ENCODE measurements at regions not wholly inside any gene's neighbourhood (a gene's known extent, or its start where the extent isn't known, plus 50 kb on each side); places are given as distances from the start of the nearest gene placed in this dataset.
"Not testable (repeated sequence)": the region's sequence is repeated elsewhere in the genome, so short reads cannot be mapped to it uniquely, and the experiment has no call there.

DNA sequence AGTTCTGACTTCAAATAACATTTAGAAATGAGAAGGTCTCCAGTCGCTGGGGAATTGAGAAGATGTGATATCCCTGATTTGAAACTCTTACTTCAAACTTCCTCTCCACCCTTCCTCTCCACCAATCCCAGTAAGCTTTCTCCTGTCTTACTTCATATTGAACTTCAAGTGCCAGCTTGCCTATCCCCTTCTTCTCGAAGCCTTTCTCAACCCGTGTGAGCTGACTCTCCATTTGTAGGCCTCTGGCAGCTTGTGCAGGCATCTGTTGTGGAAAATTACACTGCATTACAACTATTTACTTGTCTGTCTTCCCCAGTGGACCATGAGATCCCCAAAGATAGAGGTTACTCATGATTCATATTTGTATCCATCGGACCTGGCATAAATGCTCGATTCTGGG, 280.8 kb upstream of the CDH5 start:
- no peak for DNase-seq

DNA sequence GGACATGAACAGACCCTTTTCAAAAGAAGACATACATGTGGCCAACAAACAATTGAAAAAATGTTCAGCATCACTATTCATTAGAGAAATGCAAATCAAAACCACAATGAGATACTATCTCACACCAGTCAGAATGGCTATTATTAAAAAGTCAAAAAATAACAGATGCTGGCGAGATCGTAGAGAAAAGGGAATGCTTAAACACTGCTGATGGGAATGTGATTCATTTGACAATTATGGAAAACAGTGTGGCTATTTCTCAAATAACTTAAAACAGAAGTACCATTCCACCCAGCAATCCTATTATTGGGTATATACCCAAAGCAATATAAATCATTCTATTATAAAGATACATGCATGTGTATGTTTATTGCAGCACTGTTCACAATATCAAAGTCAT, 281.8 kb upstream of the CDH5 start:
- not testable (repeated sequence) for DNase-seq

DNA sequence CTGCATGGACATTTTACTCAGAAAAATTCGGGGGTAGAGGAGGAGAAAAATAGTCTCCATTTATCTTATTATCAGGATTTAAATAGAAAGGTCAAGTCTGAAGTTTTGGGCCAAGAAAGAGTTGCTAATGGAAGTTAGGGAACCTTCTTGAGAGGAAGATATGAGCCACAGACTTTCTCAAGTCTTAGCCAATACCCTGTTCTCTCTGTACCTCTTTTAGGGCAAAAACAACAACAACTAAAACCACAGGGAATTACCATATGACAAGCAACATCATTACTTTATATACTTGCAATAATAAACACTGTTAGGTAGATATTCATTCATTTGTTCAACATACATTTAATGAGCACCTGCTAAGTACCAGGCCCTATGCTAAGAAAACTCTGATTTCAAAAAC, 282.2 kb upstream of the CDH5 start:
- no peak for DNase-seq

DNA sequence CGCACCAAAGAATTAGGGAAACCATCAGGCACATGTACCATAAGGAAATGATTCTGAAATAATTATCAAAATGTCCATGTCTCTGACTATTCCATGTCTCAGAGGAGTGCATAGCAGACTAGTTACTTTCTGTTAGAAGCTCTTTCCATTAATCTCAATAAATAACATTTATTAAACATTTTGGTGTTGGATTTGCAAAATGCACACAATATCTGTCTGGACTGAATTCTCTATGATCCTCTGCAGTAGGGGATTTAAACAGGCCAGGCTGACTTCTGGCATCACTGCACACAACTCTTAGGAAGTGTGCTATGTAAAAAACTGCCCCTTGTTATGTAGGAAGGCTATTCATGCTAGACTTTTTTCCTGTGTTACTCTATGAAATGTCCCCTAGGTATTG, 283.3 kb upstream of the CDH5 start:
- no peak for DNase-seq

DNA sequence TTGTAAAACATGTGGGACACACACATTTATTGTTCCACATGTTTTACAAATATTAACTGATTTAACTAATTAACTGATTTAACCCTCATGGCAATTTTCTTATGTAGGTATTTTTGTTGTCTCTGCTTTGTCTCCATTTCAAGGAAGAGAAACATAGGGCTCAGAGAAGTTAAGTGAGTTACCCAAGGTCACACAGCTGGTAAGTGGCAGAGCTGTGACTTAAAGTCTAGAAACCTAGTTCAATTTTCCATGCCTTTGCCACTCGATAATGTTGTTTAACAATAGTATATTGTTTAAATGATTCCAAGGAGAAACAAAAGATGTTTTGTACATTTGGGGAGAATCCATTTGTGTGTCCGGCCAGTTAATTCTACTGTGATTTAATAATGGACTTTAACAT, 284.1 kb upstream of the CDH5 start:
- no peak for DNase-seq

DNA sequence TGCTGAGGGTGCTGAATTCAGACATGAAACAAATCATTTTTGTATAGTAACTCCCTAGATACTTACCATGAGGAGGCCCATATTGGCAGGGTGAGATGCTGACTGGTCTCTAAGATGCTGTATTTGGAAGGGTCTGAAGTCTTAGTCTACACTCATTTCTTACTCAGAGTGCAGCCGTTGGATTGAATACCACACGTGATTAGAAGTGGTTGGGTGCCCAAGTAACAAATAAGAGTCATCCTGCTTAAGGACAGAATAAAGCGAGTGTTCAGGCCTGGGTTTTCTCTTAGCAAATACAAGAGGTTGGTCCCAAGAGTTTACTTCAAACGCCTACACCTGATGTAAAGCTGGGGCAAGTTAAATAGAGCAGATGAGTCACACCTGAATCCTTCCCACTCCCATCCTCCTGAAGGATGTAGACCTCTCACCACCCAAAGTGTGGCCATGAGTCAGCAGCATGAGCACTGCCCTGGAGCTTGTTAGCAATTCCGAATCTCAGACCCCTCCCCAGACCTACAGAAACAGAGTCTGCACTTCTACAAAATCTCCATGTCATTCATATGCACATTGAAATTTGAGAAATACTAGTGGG, 284.6 kb upstream of the CDH5 start:
- DNase-seq, result no peak

DNA sequence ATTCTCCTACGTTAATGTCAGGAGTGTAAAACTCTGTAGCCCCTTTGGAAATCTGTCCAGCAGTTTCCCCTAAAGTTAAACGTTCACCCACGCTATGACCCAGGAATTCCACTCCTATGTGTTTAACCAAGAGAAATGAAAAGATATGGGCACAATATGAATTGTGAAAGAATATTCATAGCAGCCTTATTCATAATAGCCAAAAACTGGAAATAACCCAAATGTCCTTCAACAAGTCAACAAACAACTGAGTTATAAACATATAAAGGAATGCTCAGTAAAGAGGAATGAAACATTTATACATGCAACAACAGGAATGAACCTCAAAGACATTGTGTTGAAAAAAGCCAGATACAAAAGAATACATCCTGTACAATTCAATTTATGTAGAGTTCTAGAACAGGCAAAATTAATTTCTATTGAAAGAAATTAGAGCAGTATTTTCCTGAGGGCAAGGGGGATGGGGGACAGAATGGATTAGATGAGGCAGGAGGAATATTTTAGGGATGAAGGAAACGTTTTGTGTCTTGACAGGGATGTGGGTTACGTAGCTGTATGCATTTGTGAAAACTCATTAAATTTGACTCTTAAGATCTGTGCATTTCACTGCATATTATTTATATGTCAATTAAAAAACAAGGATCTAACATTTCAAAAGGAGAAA, 286.7 kb upstream of the CDH5 start:
- DNase-seq, result no peak

DNA sequence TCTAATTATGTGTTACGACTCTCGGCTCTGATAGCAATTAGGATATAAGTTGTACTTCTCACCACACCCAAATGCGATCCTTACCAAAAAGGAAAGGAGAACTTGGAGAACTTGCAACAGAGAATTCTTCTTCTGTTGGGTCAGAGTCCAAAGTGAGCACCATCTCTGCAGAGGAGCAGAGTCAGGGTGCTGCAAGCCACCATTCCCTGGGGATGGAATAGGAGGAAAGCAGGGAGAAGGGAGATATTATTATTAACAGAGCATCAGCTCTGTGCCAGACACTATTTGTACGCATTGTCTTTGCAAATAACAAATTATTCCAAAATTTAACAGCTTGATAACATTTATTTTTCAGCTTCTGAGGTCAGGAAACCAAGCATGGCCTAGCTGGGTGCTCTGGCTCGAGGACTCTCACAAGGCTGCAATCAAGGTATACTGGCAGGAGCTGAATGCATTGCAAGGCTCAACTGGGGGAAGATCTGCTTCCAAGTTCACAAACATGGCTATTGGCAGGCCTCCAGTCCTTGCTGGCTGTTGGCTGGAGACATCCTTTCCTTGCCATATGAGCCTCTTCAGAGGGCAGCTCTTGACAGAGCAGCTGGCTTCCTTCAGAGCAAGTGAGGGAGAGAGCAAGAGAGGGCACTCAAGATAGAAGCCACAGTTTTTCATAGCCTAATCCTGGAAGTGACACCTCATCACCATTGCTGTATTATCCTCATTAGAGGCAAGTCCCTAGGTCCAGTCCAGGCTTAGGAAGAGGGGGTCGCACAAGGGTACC, 296.2 kb upstream of the CDH5 start:
- DNase-seq, result no peak

DNA sequence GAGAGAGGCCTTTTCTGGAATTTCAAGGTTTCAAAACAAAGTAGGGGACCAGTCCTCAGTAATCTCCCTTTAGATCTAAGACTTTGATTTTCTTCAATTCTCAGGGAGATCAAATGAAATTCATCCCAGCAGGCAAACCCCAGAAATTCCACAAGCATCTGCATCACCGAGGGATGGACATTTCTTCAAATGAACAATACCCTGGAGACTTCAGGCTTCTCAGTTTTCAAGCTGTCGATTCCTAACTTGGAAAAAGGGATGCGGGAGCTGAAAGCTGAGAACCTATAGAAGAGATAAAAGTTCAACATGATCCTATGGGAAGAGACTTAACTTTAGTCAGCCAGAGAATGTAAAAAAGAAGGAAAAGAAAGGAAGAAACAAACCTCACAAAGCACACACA, 296.9 kb upstream of the CDH5 start:
- DNase-seq, result no peak

DNA sequence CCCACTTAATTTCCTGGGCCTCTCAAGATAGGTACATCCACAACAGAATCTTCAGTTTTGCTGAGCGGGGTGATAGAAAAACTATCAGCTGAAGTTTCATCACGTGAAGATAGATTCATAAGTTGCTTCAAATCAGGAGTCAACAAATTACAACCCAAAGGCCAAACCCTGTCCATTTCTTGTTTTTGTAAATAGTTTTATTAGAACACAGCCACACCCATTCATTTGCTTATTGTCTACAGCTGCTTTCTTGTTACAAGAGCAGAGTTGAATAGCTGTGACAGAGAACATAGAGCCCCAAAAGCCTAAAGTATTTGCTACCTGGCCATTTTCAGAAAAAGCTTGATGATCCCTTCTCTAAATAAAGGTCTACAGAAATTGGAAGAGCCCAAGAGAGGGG, 300.1 kb upstream of the CDH5 start:
- DNase-seq, result no peak

DNA sequence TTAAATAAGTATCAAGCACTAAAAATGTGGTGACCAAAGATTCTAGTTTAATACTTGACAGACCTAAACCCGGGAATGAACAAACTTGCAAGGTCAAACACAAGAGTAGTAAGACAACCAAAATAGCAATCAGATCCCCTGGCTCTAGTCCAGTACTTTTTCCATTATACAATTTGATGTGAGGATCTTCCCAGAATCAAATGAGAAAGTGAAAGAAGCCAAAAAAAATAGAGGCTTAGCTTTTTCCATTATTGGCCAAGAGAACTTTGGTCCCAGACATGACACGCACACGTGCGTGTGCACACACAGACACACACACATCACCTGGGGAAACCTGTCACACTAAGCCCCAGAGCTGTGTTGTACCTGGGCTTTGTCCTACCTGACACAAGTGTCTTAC, 300.6 kb upstream of the CDH5 start:
- DNase-seq, result no peak

DNA sequence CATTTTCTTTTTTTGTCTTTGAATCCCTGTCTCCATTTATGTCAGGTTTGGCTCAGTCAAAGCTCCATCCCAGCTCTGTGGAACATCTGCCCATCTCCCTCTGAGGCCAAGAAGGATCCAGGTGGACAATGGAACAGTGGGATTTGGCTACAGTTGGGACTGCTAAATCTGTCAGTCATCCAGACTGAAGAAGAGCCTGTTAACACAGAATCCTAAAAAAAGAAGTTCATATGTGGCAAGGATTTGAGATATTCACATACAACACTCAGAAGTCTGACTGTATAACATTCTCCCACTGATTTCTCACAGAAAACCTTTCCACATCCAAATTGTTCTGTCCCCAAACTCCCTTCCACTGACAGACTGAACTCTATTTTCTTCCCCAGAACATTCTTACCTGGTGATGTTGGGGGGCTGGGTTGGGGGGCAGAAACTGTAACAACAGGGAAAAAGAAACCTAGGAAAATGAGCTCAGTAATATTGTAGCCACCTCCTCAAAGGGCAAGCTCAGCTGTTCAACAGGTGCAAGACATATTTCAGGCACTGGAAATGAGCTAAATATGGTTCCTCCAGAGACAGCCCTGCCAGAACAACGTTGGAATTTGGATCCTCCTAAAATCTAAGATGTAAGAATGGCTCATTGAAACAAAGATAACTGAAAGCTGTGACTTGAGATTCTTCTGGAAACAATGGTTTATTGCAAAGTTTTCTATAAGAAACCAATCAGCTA, 301.5 kb upstream of the CDH5 start:
- DNase-seq, result no peak

DNA sequence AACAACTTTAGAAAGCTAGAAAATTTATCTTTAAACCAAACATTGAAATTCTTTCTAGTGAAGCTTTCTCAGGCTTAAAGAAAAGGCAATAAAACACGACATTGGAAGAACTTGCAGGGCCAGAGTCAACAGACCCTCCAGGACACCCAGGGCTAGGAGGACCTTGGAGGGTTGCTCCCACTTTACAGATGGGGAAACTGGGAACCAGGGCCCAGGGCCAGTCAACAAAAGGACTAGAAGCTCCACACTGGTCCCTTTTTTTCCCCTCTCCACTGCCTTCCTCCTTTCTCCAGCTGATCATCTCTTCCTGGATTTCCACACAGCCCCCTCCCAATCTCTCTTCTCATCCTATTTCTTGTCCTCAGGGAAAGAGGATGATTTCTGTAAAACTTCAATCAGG, 307.7 kb upstream of the CDH5 start:
- no peak for DNase-seq

DNA sequence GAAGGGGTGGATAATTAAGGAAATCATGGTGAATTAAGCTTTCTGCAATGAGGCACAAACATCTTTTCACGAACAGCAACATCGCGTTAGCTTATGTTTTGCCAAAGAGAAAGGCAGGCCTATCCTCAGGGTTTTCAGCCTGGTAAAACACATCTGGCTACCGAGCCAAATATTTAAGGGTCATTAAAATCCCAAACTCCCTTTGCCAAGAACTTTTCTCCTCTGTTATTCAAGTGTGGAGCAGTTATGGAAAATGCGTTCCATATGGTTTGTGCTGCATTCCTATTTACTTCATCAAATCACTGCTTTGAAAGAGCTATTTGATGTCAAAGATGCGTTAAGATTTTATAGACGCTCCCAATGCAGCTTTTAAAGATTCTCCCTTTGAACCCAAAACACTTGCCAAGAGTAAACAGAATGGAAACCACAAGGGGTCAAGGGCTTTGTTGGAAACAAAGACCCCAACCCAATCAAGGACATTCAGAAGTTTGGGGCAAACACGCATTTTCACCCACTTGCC, 308.3 kb upstream of the CDH5 start:
- DNase-seq, result no peak

DNA sequence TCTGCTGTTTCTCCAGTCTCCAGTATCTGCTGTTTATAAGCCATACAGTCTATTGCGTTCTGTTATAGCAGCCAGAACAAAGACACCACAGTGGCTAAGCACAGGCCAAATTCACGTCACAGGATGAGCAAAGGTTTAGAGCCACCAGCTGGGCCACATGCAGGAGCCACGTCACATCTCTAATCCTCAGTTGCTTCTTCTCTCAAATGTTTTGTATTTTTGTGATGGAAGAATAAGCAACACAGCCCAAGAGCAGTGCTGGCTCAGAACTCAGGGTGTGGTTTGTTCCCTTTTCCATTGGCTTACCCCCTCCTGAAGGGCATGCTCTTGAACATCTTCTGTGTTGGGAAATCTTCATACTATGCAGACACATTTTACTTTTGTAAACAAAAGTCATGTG, 309.4 kb upstream of the CDH5 start:
- no peak for DNase-seq

DNA sequence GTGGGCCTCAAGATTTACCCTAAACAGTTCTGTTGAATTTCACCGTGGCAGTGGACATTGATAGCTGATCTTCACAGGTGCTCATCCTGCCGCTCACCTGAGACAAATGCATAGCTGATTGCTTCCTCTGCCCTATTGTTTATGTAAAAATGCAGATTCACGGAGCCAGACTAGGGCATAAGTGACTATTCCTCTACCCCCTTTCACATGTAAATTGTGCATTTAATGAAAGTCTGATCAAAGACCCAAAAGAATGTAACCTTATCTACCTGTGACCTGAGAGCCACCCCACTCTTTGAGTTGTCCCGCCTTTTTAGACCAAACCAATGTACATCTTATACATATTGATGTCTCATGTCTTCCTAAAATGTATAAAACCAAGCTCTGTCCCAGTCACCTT, 312.4 kb upstream of the CDH5 start:
- no peak for DNase-seq

DNA sequence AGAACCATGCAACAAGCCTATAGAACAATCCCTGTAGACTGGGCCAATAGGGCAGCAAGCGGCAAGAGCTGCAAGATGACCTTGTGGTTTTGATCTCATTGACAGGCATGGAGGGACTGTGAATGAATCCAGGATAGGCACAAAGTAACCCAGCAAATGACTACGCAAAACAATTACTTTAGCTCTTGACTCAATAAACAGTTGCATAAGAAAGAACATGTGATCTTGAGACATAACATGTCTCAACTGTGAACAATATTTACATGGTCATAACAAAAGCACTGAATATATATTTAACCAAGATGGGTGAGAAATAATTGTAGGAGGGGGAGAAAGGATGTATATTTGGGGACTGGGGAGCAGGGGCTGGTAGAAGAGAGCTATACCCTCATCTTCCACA, 313.7 kb upstream of the CDH5 start:
- DNase-seq, result no peak

DNA sequence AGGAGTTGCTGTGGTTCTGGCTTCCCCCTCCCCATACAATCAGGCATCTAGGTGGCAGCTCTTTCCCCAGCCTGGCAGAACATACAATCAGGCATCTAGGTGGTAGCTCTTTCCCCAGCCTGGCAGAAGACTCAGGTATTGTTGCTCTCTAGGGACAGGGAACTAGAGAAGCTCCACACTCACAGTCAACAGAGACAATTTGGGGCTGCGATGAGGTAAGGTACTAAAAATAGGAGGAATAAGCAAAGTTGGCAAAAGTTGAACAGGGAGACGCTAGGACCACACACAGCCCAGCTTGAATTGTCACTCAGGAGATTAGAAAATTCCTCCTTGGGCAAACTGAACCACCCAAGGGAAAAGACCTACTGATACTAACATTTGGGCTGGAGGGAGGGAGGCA, 315.5 kb upstream of the CDH5 start:
- DNase-seq, result no peak

DNA sequence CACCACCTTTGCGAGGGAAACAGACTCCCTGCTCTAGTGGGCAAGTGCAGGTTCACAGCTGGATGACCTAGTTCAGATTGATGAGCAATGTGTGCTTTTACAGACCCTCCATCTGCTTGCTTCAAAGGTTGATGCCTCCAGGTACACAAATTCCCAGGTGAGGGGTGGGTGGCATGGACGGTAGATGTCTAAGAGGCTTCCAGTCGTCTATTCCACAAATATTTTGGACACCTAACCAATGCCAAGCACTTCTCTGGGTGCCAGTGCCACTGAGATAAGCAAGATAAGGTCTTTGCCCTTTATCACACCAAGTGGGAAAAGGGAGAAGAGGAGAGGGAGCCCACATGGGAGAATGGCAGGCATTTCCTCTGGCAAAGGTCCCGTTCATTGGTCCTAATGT, 316.6 kb upstream of the CDH5 start:
- no peak for DNase-seq

DNA sequence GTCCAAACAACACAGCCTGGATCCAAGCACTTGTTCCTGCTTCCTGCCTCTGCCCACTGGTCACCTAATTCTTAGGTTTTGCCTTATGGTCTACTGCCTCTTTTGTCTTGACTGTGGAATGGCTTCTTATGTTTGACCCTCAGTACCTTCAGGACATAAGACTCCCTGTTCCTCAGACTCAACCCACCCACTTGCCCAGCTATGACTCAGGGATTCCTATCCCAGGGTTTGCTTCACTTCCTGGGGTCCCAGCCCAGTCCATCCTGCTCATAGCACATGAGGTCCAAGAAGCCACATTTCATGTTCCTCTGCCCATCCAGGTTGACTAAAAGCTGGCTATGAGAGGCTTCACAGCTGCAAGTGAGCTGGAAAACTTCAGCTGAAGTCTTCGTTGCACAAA, 320.9 kb upstream of the CDH5 start:
- no peak for DNase-seq

DNA sequence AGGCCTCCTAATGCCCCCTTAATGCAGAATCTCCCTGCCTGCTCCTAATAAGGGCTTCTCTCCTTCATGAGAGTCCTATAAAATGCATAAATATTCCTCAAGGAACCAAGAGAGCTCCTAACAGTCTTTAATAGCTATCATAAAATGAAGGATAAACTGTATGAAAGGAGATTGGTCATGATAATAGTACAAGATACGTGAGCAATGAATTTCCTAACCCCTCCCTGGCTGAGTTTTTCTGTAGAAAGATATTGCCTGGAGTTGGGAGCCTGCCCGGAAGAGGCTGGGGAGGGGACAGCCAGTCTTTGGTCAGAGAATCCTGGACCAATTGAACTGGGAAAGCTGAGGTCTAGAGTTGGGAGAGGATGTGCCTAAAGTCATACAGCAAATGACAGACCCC, 321.9 kb upstream of the CDH5 start:
- no peak for DNase-seq

DNA sequence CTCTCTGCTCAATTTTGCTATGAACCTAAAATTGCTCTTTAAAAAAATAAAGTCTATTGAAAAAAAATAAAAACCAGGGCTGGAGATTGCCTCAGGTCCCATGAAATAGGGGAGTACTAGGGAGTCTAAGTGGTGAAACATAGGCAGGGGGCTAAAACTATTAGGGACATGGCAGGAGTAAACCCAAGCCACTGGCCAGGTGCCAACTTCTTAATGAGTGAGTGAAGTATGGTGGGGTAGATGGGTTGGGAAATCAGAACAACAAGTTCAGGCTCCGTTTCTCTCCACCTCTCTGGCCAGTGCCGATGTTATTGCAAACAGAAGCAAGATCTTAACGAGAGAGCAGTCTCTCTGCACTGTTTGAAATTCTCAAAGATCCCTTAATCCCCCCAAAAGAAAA, 322.4 kb upstream of the CDH5 start:
- no peak for DNase-seq

DNA sequence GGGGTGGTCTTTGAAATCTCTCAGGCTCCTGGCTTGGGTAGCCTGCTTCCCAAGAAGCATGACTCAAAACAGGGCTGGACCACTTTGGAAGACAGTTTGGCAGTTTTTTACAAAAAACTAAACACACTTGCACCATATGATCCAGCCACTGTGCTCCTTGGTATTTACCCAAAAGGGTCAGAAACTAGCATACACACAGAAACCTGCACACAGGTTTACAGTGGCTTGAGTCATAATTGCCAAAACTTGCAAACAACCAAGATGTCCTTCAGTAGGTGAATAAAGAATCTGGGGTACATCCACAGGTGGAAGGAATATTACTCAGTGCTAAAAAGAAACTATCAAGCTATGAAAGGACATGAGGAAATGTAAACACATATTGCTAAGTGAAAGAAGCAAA, 323.2 kb upstream of the CDH5 start:
- DNase-seq, result no peak

DNA sequence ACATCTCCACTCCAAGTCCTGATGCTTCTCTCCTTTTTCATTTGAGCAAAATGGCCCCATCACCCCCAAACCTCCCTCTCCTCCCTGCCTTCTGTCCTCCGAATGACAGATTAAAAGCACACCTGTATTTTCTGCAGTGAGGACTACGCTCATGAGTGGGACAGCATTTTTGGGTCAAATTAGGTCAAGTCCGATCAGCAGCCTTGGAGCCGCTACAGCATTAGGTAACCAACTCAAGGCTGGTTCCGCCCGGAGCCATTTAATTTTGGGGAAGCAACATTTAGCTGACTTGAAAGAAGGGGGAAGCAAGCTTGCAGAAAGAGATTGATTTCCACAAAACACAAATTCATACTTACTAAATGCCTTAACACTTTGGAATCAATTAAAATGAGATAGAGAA, 324.1 kb upstream of the CDH5 start:
- DNase-seq, result no peak

Data from NCI-H526 (cell line).